GM03348 (cell line): ENCODE measurements at regions not wholly inside any gene's neighbourhood (a gene's known extent, or its start where the extent isn't known, plus 50 kb on each side); places are given as distances from the start of the nearest gene placed in this dataset.
A peak's percentile ranks its signal among the peaks of the same experiment; 100 is the strongest.

ENCODE experiments used
- DNase-seq: peaks from one replicate; pipeline ENCODE4 v3.0.0; 2012; ENCODE audit warnings: low spot score

- DNase-seq = no peak
Observed at GRCh38 chr12:32047357-32048212, 59.1 kb upstream of the BICD1 start.

GRCh38 chr12:32048791-32049190 is 57.9 kb upstream of the BICD1 start:
- no peak for DNase-seq

- no peak for DNase-seq
Observed at GRCh38 chr12:32049956-32050355, 56.7 kb upstream of the BICD1 start.

GRCh38 chr12:32051511-32052211 is 55.0 kb upstream of the BICD1 start:
- DNase-seq = peak; percentile 51

- DNase-seq = no peak
Observed at GRCh38 chr12:32052212-32052713, 54.4 kb upstream of the BICD1 start.

- DNase-seq = no peak
Observed at GRCh38 chr12:32053881-32054624, 52.6 kb upstream of the BICD1 start.
